Nephron (organoid): ENCODE measurements at regions not wholly inside any gene's neighbourhood (a gene's known extent, or its start where the extent isn't known, plus 50 kb on each side); places are given as distances from the start of the nearest gene placed in this dataset.
A peak's percentile ranks its signal among the peaks of the same experiment; 100 is the strongest.

ENCODE experiments used
- H3K27ac Mint-ChIP-seq, 3 experiments: 2 replicates each; pipeline ENCODE4 v1.8.0; 2020; ENCODE audit warnings: mixed read lengths in 3 of 3, mild to moderate bottlenecking in 2 of 3, moderate library complexity in 1 of 3
- H3K27me3 Mint-ChIP-seq: 2 replicates; pipeline ENCODE4 v1.8.0; 2021; ENCODE audit warnings: low read depth, mild to moderate bottlenecking, moderate library complexity, mixed read lengths
- H3K36me3 Mint-ChIP-seq: 2 replicates; pipeline ENCODE4 v1.8.0; 2020; ENCODE audit warnings: low read depth, mixed read lengths
- H3K4me1 Mint-ChIP-seq: 2 replicates; pipeline ENCODE4 v1.8.0; 2020; ENCODE audit warnings: mixed read lengths
- H3K4me3 Mint-ChIP-seq, 3 experiments: 2 replicates each; pipeline ENCODE4 v1.8.0; 2020; ENCODE audit warnings: mild to moderate bottlenecking in 3 of 3, mixed read lengths in 3 of 3, moderate library complexity in 2 of 3
- H3K9me3 Mint-ChIP-seq: 2 replicates; pipeline ENCODE4 v1.8.0; 2020; ENCODE audit warnings: mixed read lengths
- CTCF ChIP-seq, 3 experiments: fragments of 200-600 bp; sonication (generic); IDR thresholded peaks; one replicate each; pipeline ENCODE4 v1.5.0; 2021; ENCODE audit warnings: antibody characterized with exemption in 3 of 3; ENCODE audit not compliant: unreplicated experiment in 3 of 3

- Mint-ChIP-seq H3K27ac (peak overlapping the region in 1 of 3 experiments; percentile 20), H3K9me3 (peaks cover 4% of the 10 kb centered on the region), H3K4me3 (no peak overlapping the region), H3K4me1 (peaks cover 40% of the 10 kb centered on the region), H3K27me3 (peaks cover 4% of the 10 kb centered on the region), H3K36me3 (no peaks in the 10 kb centered on the region)
- TF ChIP-seq CTCF (IDR thresholded peaks at IDR 0.05; ENCODE audit: unreplicated experiment in 3 of 3) = no peak
Measured at GRCh38 chr14:22334275-22334577, 254.8 kb downstream of the DAD1 start.

- Mint-ChIP-seq H3K27me3 (peaks cover 4% of the 10 kb centered on the region), H3K4me1 (peaks cover 34% of the 10 kb centered on the region), H3K36me3 (no peaks in the 10 kb centered on the region), H3K27ac (peak overlapping the region in 1 of 3 experiments; percentile 30), H3K9me3 (peaks cover 9% of the 10 kb centered on the region), H3K4me3 (no peak overlapping the region)
- no peak for TF ChIP-seq CTCF (IDR thresholded peaks at IDR 0.05; ENCODE audit: unreplicated experiment in 3 of 3)
Measured at GRCh38 chr14:22333422-22334274, 255.4 kb downstream of the DAD1 start.

- peaks cover 4% of the 10 kb centered on the region for H3K27me3 Mint-ChIP-seq
Measured at GRCh38 chr14:22332686-22333421, 256.2 kb downstream of the DAD1 start.

GRCh38 chr14:22329371-22329770 is 259.7 kb downstream of the DAD1 start:
- Mint-ChIP-seq H3K4me1 (peaks cover 22% of the 10 kb centered on the region), H3K27ac (no peak overlapping the region), H3K4me3 (no peak overlapping the region), H3K36me3 (no peaks in the 10 kb centered on the region), H3K27me3 (no peaks in the 10 kb centered on the region), H3K9me3 (peaks cover 28% of the 10 kb centered on the region)
- no peak for TF ChIP-seq CTCF (IDR thresholded peaks at IDR 0.05; ENCODE audit: unreplicated experiment in 3 of 3)

More at GRCh38 chr14:22332686-22333421, 256.2 kb downstream of the DAD1 start:
- no peak for TF ChIP-seq CTCF (IDR thresholded peaks at IDR 0.05; ENCODE audit: unreplicated experiment in 3 of 3)
- Mint-ChIP-seq H3K27ac (peak overlapping the region in 1 of 3 experiments; percentile 43), H3K4me1 (peaks cover 29% of the 10 kb centered on the region), H3K9me3 (peaks cover 12% of the 10 kb centered on the region), H3K4me3 (no peak overlapping the region), H3K36me3 (no peaks in the 10 kb centered on the region)

- peaks cover 5% of the 10 kb centered on the region for H3K27me3 Mint-ChIP-seq
- H3K36me3 Mint-ChIP-seq = no peaks in the 10 kb centered on the region
- TF ChIP-seq CTCF (IDR thresholded peaks at IDR 0.05; ENCODE audit: unreplicated experiment in 3 of 3) = no peak
- H3K4me3 Mint-ChIP-seq = no peak overlapping the region
- peaks cover 28% of the 10 kb centered on the region for H3K9me3 Mint-ChIP-seq
- peaks cover 8% of the 10 kb centered on the region for H3K4me1 Mint-ChIP-seq
- peak overlapping the region in 1 of 3 experiments; percentile 16 for H3K27ac Mint-ChIP-seq
Measured at GRCh38 chr14:22325676-22326400, 263.2 kb downstream of the DAD1 start.
